ENCODE measurements at regions not wholly inside any gene's neighbourhood (a gene's known extent, or its start where the extent isn't known, plus 50 kb on each side); places are given as distances from the start of the nearest gene placed in this dataset.
A peak's percentile ranks its signal among the peaks of the same experiment; 100 is the strongest.
"Not testable (repeated sequence)": the region's sequence is repeated elsewhere in the genome, so short reads cannot be mapped to it uniquely, and the experiment has no call there.

DNA sequence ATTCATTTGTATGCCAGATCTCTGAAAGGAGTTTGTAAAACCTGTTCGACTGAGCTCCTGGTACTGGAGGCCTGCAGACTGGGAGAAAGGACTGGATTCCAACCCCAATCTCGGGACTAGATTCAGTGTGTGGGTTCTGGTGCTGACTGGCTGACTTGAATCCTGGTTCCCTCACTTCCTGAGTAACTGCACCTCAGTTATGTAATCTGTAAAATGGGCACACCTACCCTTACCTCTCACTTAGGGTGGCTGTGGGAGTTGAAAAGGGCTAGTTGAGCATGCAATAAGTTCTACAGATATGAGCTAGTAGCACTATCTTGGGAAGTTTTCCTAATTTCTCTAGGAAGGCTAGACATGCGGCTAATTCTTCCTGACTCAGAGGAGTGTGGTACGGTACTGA is 621.3 kb upstream of the TBX3 start:
- no peak for DNase-seq (ENCODE audit: low spot score)
- intact Hi-C loops (cut with DNase I) = no loop called here

DNA sequence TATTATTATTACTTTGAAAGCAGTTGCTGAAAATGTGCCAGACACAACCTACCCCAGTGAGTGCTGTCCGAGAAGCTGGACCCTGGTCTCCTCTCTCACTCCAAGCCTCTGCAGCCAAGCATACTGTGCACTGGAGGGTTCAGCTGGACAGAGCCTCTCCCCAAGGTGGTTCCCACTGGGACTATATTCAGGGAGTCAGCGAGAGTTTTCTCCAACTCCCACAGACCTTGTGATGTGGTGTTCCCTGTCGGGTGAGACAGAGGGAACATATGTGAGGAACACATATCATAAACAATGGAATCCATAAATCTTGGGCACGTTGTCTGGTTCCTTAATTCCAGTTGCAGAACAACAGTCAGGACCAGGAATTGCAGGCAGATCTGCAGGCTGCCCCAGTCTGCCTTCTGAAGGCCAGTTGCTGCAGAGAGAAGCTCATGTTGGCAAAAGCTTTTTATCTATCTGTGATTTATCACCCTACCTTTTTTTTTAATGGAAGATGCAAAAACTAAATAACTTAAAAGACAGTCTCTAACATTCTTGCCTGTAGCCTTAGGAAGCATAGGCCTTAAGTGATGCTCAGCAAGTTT is 619.8 kb upstream of the TBX3 start:
- intact Hi-C loops (cut with DNase I) = no loop called here
- DNase-seq (ENCODE audit: low spot score) = no peak

DNA sequence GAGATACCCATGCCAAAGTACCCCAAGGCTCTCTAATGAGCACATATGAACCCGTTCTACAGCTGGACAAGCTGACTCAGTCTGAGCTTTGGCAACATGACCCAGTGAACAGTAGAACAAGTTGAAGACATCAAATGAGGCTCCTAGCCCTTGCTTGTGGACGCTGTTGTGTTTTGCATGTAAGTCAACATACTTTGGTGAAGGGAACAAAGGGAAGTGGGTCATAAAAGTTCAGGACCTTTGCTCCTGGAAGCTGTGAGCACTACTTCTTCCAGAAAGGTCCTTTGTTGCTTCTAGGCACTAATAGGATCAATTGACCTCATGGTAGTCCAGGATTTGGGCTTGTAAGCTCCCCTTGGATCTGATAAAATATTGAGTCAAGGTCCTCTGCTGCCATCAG is 613.5 kb upstream of the TBX3 start:
- intact Hi-C loops (cut with DNase I) = no loop called here
- no peak for DNase-seq (ENCODE audit: low spot score)

DNA sequence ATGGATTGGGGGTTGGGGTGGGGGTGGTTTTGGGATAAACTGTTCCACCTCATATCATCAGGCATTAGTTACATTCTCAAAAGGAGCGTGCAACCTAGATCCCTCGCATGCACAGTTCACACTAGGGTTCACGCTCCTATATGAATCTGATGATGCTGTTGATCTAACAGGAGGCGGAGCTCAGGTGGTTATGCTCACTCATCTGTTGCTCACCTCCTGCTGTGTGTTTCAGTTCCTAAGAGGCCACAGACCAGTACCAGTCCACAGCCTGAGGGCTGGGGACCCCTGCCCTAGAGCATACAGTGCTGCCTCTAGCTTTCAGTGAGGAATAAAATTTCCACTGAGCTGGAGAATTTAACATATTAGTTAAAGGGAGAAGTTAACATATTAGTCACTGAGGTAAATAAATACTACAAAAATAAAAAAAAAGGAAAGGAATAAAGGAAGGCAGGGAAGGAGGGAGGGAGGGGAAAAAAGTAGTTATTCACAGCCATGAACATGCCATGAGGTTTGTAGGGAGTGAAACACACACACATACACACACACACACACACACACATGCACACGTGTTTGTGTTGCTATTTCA is 612.7 kb upstream of the TBX3 start:
- intact Hi-C loops (cut with DNase I) = no loop called here
- DNase-seq (ENCODE audit: low spot score) = no peak

DNA sequence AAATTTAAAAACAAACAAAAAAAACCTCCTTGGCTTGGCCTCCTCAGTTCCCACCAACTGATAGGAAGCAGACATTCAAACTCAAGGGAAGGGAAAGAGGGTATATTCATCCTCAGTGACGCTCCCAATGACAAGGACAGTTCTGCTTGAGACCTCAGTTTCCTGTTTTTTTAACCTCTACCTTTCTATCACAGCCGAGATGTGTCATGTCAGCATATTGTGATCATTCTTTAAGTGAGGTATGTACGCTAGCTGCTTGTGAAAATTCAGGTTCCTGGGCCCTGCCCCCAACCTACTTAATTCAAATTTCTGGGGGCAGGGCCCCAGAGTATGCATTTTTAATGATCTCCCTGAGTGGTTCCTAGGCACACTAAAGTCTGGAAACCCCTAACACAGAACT is 611.9 kb upstream of the TBX3 start:
- intact Hi-C loops (cut with DNase I) = no loop called here
- DNase-seq (ENCODE audit: low spot score) = no peak

DNA sequence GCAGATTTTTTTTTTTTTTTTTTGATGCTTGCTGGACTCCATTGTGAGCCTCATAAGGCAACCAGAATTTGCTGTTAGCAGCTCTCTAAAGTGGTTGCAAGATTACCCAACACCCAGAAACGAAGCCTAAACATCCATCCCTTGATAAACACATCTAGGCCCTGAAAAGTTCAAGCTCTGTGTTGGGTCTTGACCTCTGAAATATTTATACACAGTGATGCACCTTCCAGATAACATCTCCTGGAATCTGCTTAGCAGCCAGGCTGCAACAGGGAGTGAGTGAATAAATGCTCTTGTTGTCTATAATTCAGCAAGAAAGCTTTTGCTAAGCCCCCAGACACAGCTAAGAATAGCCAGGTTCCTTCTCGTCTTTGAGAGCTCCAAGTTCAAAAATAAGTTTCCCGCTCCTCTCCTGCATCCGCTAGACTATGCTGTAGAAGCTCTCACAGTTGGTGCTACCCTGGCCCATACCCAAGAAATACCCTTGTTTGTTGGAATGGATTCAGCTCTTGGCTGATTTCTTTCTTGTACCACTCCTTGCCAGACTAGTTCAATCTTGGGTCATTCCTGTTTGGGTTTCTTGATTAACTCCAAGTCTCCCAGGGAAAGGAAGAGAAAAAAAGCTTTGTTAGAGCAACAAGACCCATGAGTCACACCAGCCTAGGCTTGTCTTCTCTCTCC is 610.6 kb upstream of the TBX3 start:
- no peak for DNase-seq (ENCODE audit: low spot score)
- intact Hi-C loops (cut with DNase I) = no loop called here

DNA sequence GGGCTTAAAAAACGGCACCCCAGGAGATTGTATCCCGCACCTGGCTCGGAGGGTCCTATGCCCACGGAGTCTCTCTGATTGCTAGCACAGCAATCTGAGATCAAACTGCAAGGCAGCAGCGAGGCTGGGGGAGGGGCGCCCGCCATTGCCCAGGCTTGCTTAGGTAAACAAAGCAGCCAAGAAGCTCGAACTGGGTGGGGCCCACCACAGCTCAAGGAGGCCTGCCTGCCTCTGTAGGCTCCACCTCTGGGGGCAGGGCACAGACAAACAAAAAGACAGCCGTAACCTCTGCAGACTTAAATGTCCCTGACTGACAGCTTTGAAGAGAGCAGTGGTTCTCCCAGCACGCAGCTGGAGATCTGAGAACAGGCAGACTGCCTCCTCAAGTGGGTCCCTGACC is 601.5 kb upstream of the TBX3 start:
- DNase-seq (ENCODE audit: low spot score); intact Hi-C loops (cut with DNase I): not testable (repeated sequence)

DNA sequence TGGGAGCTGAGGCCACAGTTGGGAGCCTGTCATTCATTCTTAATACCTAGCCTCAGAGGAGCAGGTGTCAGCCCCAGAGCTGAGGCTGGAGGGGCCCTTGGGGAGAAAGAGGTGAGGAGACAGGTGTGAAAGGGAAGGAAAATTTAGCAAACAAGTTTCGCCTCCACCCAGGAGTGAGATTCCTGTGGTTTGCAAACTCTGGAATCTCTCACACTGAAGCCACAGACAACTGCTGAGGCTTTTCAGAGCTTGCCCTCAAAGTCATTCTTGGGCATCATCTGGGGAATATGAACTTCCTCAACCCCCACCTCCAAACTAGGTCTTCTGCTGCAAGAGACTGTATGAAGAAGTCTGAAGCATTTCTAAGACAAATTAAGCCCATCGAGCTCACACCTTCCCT is 589.5 kb upstream of the TBX3 start:
- intact Hi-C loops (cut with DNase I) = no loop called here
- DNase-seq (ENCODE audit: low spot score) = no peak

DNA sequence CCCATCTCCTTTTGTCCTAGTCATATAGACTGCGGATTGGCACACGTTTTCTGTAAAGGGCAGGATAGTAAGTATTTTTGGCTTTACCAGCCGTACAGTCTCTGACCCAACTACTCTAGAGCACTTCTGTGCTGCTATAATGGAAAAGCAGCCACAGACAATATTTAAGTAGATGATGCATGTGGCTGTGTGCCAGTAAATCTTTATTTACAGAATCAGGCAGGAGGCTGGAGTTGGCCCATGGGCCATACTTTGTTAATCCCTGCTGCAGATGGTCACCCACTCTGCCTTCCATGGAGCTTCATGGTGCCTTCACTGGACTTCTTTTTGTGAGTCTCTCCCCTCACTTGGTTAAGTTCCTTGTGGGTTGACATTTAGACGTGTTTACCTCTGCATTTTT is 584.5 kb upstream of the TBX3 start:
- no peak for DNase-seq (ENCODE audit: low spot score)

DNA sequence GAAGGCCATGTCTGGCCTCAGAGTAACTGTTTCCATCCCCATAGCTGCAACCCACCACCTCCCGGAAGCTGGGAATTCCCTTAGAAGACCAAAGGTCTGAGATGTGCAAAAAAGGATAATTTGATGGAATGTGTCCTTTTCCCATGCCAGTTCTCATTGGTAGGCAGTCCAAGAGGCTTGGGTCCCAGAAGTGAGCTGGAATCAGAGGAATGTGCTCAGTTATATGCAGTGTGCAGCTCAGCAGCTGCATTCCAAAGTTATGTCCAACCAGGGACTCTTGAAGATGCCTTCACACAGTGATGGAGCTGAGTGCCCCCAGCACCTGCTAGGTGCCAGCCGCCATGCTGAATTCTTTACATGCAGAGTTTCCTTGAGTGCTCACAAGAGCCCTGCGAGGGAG is 583.9 kb upstream of the TBX3 start:
- DNase-seq (ENCODE audit: low spot score) = no peak
- intact Hi-C loops (cut with DNase I) = no loop called here

More for the DNA sequence above, 584.5 kb upstream of the TBX3 start:
- intact Hi-C loops (cut with DNase I) = no loop called here

DNA sequence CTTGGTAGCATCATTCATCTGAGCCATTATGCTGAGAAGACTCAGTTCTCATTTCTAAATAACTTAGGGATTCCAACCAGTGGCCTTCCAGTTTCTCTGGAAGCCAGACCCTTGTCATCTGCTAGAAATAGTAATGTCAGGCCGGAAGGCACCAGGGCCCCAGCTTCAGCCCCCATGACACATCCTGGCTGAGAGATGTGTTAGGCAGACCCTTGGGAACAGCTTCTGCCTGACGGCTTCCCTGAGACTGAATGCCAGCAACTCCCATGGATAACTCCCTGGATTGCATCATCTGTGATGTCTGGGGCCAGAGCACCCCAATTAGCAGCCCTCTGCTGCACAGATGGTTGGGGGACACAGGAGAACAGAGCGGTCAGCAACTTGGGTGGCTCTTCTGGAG is 583.5 kb upstream of the TBX3 start:
- intact Hi-C loops (cut with DNase I) = no loop called here
- peak; percentile 83 for DNase-seq (ENCODE audit: low spot score)

DNA sequence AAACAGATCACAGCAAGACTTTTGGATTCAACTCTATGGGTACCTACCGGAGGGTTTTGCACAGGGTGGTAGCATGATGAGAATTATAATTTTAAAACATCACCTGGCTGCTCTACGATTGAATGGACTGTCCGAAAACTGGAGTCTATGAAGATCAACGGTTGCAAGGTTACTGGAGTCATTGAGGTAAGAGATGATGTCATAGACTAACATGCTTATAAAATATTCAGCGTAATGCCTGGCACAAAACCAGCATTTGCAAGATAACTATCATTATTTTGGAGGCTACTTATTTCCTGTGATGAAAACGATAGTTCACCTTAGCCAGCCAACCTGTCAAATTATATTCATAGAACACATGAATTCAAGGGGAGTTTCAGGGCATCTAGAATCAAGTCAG is 580.6 kb upstream of the TBX3 start:
- no peak for DNase-seq (ENCODE audit: low spot score)

DNA sequence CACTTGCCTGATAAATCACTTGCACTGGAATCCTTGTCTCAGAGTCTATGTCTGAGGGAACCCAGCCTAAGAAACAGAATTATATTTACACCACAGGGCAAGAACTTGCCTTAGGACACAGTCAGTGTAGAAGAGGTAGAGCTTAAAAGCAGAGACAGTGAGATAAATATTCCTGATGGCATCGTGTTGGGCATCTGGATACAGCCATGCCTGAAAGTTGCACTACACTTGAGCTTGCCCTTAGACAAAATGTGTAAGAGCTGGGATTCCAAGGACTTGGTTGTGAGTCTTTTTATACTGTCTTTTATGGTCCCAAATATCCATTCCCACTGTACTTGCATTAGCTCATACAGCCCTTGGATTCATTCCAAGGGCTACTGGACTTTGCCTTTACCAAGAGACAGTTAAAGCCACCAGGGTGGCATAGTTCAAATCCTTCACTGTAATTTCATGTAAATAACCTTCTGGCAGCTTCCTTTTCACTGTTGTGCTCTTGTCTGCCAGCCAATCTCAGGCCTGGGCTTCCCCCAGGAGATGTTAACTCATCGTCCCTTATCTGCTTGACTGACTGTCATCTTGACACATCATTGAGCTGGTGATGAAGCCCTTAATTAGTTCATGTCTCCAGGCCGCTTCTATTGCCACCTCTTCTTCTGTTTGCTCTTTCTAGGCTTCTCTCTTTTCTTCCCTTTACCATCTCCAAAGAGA is 577.9 kb upstream of the TBX3 start:
- no peak for DNase-seq (ENCODE audit: low spot score)
- intact Hi-C loops (cut with DNase I) = no loop called here

More for the DNA sequence above, 580.6 kb upstream of the TBX3 start:
- intact Hi-C loops (cut with DNase I) = no loop called here

DNA sequence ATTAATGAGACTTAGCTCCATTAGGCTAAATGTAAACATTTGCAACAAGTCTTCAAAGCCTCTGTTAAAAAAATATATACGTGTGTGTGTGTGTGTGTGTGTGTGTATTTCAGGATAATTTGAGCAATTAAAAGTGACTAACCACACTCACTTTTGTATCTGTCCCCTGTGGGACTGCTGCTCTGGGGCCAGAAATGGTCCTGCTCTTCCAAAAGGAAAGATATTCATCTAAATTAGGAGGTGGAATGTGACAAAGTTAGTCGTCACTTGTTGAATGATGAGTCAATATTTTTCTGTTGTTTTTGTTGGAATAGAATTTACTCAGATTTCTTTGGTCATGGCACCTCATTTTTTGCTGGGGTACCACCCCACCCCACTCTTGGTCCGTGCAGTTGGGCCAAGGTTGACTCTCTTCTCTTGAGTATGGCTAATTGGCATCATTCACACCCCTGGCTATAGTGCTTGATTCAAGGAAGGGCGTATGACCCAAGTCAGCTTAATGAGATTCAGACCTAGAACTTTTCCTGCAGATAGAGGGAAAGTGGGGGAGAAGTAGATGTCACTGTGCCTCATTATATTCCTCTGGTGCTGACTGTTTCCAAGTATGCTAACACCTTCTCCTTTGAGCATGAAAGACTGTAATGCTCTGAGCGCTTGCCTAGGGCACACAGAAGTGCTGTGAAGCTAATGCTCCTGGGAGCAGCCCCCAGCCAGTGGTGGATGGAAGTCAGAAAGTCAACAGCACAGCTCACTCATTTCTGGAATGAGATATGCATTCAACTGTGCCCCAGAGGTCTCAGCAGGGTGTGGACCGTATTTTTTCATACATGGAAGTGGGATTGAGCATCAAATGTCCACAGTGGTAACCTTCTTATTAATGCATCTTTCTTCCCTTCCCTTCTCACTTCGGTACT is 577.0 kb upstream of the TBX3 start:
- DNase-seq (ENCODE audit: low spot score) = no peak
- intact Hi-C loops (cut with DNase I) = no loop called here

DNA sequence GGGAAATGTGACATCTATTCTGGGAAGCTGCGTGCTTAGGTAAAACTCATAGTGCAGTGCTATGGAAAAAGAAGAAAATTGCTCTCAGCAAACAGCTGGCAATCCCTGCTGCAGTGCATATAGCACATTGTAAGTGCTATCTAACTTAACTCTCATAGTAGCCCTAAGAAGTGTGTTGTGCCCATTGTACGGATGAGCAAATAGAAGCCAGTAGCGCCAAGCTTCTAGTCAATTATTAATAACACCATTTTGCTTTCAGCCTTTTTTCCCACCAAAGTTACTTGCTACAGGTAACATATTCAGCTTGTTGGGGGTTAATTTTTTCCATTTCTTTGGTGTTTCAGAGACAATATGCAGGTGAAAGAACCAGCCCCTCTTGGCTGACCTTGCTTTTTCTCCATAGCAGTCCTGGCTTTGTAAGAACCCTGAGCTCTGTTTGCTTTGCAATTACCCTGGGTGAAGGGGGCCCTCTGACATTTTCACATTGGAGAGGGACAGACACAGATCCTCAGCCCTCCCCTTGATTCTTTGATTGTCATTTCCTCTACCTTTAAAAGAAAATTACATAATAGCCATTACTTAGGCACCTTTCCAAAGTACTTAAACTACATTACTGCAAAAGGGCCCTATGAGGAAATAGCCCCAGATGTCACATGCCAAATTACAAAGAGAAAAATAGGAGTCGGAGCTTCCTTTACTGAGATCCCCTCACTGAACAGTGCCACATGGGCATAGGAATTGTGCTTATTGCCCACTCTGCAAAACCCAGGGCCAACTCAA is 576.2 kb upstream of the TBX3 start:
- DNase-seq (ENCODE audit: low spot score) = no peak
- intact Hi-C loops (cut with DNase I) = loop anchor here in 1 of 2 donors (5.0 kb wide), 1 partner anchor 1778 kb away; no protein-coding TSS in a partner anchor

DNA sequence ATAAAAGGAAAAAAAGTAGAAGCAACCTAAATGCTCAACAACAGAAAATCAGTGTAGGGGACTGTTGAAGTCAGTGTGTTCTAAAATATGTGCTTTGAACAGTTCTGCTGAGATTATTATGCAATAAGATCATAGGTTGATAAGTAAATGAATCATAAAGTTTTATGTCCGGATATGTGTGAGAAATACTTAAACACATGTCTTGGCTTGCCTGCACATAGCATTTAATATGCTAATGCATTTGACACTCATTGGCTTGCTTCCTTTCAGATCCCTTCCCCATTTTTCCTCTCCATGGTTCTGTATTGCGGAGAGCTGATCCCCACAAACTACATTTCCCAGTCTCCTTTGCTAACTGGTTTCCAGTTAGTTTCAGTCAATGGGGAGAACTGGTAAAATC is 573.8 kb upstream of the TBX3 start:
- intact Hi-C loops (cut with DNase I) = loop anchor here in 1 of 2 donors (5.0 kb wide), 1 partner anchor 1775 kb away; no protein-coding TSS in a partner anchor
- no peak for DNase-seq (ENCODE audit: low spot score)

DNA sequence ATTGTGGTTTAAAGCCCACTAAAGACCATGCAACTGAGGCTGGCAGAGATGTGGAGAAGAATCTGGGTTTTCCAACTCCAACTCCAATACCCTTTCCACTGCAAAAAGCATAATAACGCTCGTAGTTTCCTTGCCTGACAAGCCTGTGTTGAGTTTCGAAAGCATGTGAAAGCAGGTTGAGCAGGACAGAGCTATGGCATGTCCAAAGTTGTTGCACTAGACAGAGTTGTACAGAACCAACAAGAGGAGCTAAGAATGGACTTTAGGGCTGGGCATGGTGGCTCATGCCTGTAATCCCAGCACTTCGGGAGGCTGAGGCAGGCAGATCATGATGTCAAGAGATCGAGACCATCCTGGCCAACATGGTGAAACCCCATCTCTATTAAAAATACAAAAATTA is 572.0 kb upstream of the TBX3 start:
- no peak for DNase-seq (ENCODE audit: low spot score)
- intact Hi-C loops (cut with DNase I) = loop anchor here in 1 of 2 donors (5.0 kb wide), 1 partner anchor 1774 kb away; no protein-coding TSS in a partner anchor

DNA sequence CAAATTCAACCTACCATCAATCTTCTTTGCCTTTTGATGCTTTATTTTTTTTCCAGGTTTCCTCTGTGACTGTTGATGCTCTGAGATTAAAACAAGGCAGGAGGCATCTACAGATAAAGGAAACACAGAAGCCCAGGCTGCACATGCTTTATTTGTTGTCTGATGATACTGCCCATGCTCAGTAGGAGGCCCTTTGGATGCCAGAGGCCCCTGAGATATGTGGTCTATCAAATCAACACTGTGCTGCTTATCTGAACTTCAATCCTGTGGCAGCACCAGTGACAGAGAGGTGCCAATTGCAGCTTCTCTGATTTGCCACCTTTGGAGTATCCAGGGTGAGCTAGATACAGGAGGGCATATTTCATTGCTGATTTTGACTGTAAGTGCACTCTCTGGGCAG is 571.3 kb upstream of the TBX3 start:
- no peak for DNase-seq (ENCODE audit: low spot score)
- intact Hi-C loops (cut with DNase I) = loop anchor here in 1 of 2 donors (5.0 kb wide), 1 partner anchor 1773 kb away; no protein-coding TSS in a partner anchor
